ENCODE measurements at regions not wholly inside any gene's neighbourhood (a gene's known extent, or its start where the extent isn't known, plus 50 kb on each side); places are given as distances from the start of the nearest gene placed in this dataset.

- H3K36me3 ChIP-seq (replicated peaks in 1 of 2; ENCODE audit: control insufficient read depth in 1 of 2, insufficient read depth in 2 of 2, low read length in 2 of 2), result no peaks in the 10 kb centered on the region
- no peak overlapping the region for H3K4me2 ChIP-seq (ENCODE audit: low read depth, low read length)
- ATAC-seq (no peak), FAIRE-seq (no peak), DNase-seq (ENCODE audit: low spot score) (no peak)
- ChIA-PET POLR2A (no interaction called here), CTCF (ENCODE audit: low intra/inter-chr PET ratio, low total read pairs) (no interaction called here)
- 28% methylated on average over 2 of the region's 3 CpGs for WGBS (ENCODE audit: low lambda C conversion rate)
- no peaks in the 10 kb centered on the region for H4K20me1 ChIP-seq (ENCODE audit: insufficient read depth, low read length)
- H3K27ac ChIP-seq (ENCODE audit: extremely low read length, insufficient read depth, low read length), result no peak overlapping the region
- in situ Hi-C loops (cut with HindIII; ENCODE audit: extremely low pct_ligation_motif_present, low pct_unique_long_range_greater_than_20kb), result no loop called here
- H3K27me3 ChIP-seq (ENCODE audit: control insufficient read depth in 1 of 2, insufficient read depth in 2 of 2, low read length in 2 of 2), result no peaks in the 10 kb centered on the region
- BruUV-seq (replicated peaks), result no TSS peak
- H3K4me3 ChIP-seq (replicated peaks in 1 of 3; ENCODE audit: insufficient read depth in 1 of 3, low read depth in 2 of 3, low read length in 3 of 3), result no peak overlapping the region
- H3K79me2 ChIP-seq (ENCODE audit: insufficient read depth, low read length), result no peaks in the 10 kb centered on the region
- H3K9ac ChIP-seq (ENCODE audit: insufficient read depth, low read depth, low read length), result no peak overlapping the region
- H2AFZ ChIP-seq (ENCODE audit: low read length), result no peak overlapping the region
- TF ChIP-seq, protein P1, sequence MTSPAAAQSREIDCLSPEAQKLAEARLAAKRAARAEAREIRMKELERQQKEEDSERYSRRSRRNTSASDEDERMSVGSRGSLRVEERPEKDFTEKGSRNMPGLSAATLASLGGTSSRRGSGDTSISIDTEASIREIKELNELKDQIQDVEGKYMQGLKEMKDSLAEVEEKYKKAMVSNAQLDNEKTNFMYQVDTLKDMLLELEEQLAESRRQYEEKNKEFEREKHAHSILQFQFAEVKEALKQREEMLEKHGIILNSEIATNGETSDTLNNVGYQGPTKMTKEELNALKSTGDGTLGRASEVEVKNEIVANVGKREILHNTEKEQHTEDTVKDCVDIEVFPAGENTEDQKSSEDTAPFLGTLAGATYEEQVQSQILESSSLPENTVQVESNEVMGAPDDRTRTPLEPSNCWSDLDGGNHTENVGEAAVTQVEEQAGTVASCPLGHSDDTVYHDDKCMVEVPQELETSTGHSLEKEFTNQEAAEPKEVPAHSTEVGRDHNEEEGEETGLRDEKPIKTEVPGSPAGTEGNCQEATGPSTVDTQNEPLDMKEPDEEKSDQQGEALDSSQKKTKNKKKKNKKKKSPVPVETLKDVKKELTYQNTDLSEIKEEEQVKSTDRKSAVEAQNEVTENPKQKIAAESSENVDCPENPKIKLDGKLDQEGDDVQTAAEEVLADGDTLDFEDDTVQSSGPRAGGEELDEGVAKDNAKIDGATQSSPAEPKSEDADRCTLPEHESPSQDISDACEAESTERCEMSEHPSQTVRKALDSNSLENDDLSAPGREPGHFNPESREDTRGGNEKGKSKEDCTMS (CRISPR knock-in tag; conservative IDR thresholded peaks at IDR 0.05), result no peak
- TF ChIP-seq PHF5A (CRISPR knock-in tag; IDR thresholded peaks at IDR 0.05; ENCODE audit: low read depth, unreplicated experiment) (no peak), BCL6 (CRISPR knock-in tag; IDR thresholded peaks at IDR 0.05) (no peak), POLR2G (IDR thresholded peaks at IDR 0.05; ENCODE audit: low read depth, low read length) (no peak), ZNF567 (CRISPR knock-in tag; IDR thresholded peaks at IDR 0.05; ENCODE audit: borderline replicate concordance) (no peak), ZBTB7A (CRISPR knock-in tag; IDR thresholded peaks at IDR 0.05) (no peak), MAFF (IDR thresholded peaks at IDR 0.05; ENCODE audit: low read depth, low read length) (no peak), SNAPC5 (CRISPR knock-in tag; IDR thresholded peaks at IDR 0.05; ENCODE audit: borderline replicate concordance) (no peak), BATF2 (CRISPR knock-in tag; IDR thresholded peaks at IDR 0.05) (no peak), NFRKB (IDR thresholded peaks at IDR 0.05) (no peak), ZNF441 (CRISPR knock-in tag; IDR thresholded peaks at IDR 0.05; ENCODE audit: borderline replicate concordance) (no peak), ZSCAN25 (CRISPR knock-in tag; IDR thresholded peaks at IDR 0.05) (no peak), GATA4 (IDR thresholded peaks at IDR 0.05; ENCODE audit: borderline replicate concordance, low read depth) (no peak)
- TF ChIP-seq, protein P2, sequence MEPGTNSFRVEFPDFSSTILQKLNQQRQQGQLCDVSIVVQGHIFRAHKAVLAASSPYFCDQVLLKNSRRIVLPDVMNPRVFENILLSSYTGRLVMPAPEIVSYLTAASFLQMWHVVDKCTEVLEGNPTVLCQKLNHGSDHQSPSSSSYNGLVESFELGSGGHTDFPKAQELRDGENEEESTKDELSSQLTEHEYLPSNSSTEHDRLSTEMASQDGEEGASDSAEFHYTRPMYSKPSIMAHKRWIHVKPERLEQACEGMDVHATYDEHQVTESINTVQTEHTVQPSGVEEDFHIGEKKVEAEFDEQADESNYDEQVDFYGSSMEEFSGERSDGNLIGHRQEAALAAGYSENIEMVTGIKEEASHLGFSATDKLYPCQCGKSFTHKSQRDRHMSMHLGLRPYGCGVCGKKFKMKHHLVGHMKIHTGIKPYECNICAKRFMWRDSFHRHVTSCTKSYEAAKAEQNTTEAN (CRISPR knock-in tag; conservative IDR thresholded peaks at IDR 0.05), result no peak
- TF ChIP-seq, protein P3, sequence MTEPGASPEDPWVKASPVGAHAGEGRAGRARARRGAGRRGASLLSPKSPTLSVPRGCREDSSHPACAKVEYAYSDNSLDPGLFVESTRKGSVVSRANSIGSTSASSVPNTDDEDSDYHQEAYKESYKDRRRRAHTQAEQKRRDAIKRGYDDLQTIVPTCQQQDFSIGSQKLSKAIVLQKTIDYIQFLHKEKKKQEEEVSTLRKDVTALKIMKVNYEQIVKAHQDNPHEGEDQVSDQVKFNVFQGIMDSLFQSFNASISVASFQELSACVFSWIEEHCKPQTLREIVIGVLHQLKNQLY (CRISPR knock-in tag; IDR thresholded peaks at IDR 0.05), result no peak
- TF ChIP-seq, protein P4, sequence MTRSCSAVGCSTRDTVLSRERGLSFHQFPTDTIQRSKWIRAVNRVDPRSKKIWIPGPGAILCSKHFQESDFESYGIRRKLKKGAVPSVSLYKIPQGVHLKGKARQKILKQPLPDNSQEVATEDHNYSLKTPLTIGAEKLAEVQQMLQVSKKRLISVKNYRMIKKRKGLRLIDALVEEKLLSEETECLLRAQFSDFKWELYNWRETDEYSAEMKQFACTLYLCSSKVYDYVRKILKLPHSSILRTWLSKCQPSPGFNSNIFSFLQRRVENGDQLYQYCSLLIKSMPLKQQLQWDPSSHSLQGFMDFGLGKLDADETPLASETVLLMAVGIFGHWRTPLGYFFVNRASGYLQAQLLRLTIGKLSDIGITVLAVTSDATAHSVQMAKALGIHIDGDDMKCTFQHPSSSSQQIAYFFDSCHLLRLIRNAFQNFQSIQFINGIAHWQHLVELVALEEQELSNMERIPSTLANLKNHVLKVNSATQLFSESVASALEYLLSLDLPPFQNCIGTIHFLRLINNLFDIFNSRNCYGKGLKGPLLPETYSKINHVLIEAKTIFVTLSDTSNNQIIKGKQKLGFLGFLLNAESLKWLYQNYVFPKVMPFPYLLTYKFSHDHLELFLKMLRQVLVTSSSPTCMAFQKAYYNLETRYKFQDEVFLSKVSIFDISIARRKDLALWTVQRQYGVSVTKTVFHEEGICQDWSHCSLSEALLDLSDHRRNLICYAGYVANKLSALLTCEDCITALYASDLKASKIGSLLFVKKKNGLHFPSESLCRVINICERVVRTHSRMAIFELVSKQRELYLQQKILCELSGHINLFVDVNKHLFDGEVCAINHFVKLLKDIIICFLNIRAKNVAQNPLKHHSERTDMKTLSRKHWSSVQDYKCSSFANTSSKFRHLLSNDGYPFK (CRISPR knock-in tag; IDR thresholded peaks at IDR 0.05; ENCODE audit: borderline replicate concordance), result no peak
- H3K4me1 ChIP-seq (ENCODE audit: insufficient read depth, low read length), result no peaks in the 10 kb centered on the region
- intact Hi-C loops (cut with micrococcal nuclease; ENCODE audit: unreplicated experiment), result loop anchor here (10.0 kb wide), 1 partner anchor 1106 kb away; no protein-coding TSS in a partner anchor
- H3K9me3 ChIP-seq (ENCODE audit: low read length), result no peaks in the 10 kb centered on the region
These were observed 193.6 kb downstream of the MTCL1 start for GRCh38 chr18:8899000-8899399.
